GM10266 (cell line): ENCODE measurements at regions not wholly inside any gene's neighbourhood (a gene's known extent, or its start where the extent isn't known, plus 50 kb on each side); places are given as distances from the start of the nearest gene placed in this dataset.

Experiments used
- DNase-seq: peaks from one replicate; pipeline ENCODE4 v3.0.0; 2012; ENCODE audit errors: extremely low spot score
- TF ChIP-seq, protein P1 (sequence below): IDR thresholded peaks from 2 replicates; pipeline ENCODE4 v1.5.1; 2012; ENCODE audit warnings: mild to moderate bottlenecking, low read depth; ENCODE audit not compliant: control insufficient read depth, insufficient read depth; ENCODE audit errors: missing control alignments

DNA sequence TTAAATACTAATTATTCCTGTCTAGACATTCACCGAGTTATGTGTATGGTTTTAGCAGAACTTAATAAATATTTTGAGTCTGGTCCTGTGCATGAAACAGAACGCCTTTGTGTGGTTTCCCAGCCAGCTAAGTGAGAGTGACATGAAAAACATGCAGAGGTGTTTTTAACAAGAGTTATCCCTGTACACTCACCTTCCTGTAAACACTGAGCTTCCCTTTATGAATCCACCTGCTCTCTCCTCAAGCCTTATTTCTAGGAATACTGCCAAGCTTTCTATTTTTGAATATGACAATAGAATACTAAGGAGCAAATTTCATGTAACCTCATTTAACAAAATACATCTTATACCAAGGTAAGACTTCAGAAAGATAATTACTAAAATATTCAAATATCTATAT is 270.3 kb upstream of the CTSO start:
- no peak for DNase-seq
- TF ChIP-seq, protein P1, sequence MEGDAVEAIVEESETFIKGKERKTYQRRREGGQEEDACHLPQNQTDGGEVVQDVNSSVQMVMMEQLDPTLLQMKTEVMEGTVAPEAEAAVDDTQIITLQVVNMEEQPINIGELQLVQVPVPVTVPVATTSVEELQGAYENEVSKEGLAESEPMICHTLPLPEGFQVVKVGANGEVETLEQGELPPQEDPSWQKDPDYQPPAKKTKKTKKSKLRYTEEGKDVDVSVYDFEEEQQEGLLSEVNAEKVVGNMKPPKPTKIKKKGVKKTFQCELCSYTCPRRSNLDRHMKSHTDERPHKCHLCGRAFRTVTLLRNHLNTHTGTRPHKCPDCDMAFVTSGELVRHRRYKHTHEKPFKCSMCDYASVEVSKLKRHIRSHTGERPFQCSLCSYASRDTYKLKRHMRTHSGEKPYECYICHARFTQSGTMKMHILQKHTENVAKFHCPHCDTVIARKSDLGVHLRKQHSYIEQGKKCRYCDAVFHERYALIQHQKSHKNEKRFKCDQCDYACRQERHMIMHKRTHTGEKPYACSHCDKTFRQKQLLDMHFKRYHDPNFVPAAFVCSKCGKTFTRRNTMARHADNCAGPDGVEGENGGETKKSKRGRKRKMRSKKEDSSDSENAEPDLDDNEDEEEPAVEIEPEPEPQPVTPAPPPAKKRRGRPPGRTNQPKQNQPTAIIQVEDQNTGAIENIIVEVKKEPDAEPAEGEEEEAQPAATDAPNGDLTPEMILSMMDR, result no peak

DNA sequence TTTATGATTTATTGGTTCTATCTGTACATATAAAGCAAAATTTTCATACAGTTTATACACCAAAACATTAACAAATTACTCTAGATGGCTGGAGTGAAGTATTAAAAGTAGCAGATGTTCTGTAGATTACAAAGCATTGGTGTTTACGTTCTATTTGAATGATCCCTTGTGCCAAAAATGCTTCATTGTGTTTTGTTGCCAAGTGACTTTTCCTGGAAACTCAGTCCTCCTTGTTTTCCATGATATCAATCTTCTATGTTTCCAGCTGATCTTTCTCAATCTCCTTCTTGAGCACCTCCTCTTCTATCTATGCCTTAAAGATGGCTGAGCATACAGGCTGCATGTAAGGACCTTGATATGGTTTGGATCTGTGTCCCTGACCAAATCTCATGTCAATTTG is 263.6 kb upstream of the CTSO start:
- no peak for DNase-seq
- TF ChIP-seq, protein P1, result no peak

DNA sequence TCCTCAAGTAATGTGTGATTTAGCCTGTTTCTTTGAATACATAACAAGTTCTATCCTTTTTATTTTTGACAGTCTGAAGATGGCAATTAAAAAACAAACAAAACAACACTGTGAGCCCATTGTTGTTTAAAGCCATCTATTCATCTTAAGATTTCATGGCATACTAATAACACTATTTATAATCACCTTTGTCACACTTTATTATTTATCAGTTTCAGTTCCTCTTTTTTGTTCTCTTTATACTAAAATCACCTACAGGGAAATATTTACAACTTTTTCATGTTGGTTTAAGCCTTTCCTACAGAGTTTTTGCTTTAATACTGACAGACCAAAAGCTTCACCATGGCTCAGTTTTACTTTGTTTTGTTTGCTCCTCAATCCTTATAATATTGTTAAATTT is 247.4 kb upstream of the CTSO start:
- DNase-seq, result peak; percentile 38
- TF ChIP-seq, protein P1, result no peak

DNA sequence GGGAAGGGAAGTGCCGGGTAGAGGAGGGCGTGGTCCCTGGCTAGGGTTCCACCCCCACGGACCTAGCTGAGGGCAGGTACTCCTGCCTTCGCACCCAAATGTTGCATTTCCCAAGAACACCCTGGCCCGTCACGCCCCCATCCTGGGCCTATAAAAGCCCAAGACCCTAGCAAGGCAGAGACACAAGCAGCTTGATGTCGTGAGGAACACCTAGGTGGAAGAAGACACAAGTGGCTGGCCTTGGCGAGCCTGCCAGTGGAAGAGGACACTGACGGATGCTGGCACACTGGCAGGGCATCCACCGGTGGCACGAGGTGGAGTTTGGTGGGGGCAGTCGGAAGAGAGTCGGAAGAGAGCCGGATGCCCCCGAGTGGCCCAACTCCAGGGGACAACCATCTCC is 244.8 kb upstream of the CTSO start:
- no peak for DNase-seq
- TF ChIP-seq, protein P1, result no peak

DNA sequence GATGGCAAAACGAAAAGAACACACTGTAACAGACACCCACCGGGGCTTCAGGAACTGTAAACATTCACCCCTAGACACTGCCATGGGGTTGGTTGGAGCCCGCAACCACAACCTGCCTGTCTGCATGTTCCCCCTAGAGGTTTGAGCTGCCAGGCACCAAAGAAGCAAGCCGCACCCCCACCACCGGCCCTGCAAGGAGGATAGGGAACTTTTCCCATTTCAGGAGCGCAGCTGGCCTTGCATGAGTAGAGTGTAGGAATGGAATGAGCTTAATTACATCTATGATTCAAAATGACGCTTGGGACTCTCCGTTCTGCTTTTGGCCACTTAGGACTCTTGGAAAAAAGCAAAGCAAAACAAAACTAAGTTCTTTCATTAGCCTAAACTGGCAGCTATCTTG is 243.6 kb upstream of the CTSO start:
- TF ChIP-seq, protein P1, result no peak
- DNase-seq, result no peak

DNA sequence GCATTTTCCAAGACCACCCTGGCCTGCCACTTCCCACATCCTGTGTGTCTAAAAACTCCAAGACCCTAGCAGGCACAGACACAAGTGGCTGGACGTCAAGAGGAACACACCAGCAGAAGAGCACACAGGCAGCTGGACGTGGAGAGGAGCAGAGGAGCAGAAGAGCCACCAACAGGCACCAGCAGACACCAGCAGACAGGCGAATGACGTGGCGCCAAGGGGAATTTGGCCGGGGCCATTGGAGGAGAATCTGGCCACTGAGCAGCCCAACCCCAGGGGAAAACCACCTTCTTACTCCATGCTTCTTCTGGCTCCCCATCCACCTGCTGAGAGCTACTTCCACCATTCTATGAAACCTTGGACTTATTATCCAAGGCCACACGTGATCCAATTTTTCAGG is 243.1 kb upstream of the CTSO start:
- no peak for DNase-seq
- TF ChIP-seq, protein P1, result no peak

DNA sequence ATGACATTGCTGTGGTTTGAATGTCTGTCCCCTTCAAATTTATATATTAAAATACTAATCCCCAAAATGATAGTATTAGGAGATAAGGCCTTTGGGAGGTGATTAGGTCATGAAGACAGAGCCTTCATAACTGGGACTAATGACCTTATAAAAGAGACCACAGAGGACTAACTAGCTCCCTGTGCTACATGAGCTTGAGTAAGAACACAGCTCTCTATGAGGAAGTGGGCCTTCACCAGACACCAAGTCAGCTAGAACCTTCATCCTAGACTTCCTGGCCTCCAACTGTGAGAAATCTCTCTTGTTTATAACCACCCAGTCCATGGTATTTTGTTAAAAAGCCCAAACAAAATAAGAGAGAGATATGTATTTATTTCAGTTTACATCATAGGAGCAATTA is 242.2 kb upstream of the CTSO start:
- TF ChIP-seq, protein P1, result no peak
- peak; percentile 17 for DNase-seq

DNA sequence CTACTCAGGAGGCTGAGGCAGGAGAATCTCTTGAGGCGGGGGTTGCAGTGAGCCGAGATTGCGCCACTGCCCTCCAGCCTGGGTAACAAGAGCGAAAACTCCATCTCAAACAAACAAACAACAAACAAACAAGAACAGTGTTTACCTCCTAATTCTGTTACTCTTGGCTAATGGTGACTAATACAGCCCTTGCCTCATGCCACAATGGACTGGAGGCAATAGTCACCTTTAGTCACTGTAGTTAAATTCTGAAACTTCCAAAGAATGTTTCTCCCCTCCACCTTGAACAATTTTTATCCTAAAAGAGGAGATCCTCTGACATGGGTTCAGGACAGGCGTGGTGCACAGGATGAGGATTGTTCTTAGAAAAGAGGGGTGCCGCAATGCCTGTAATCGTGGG is 241.2 kb upstream of the CTSO start:
- no peak for DNase-seq

More for the DNA sequence above, 241.2 kb upstream of the CTSO start:
- TF ChIP-seq, protein P1, result no peak
